ENCODE measurements at regions not wholly inside any gene's neighbourhood (a gene's known extent, or its start where the extent isn't known, plus 50 kb on each side); places are given as distances from the start of the nearest gene placed in this dataset.

DNA sequence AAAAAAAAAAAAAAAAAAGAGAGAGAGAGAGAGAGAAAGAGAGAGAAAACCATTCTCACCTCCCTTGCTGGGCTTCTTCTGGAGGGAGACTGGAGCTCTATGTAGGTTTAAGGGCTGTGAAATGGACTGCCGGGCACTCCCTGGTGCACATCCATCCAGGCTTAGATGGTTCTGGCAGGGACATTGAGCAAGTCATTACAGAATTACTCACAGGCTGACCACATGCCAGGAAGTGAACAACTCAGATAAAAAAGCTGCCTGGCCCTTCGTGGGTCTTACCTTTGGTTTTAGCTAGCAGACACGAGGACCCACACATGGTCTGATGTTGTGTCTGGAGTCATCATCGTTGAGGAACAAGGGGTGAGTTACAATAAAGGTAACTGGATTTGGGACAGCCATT, 847.4 kb upstream of the EEF2KMT start:
- intact Hi-C loops (cut with micrococcal nuclease), result no loop called here
- H3K27ac ChIP-seq (ENCODE audit: low read depth, low read length), result no peak overlapping the region
- no peak overlapping the region for H2AFZ ChIP-seq (ENCODE audit: low read depth, low read length, poor library complexity, severe bottlenecking)
- no peak overlapping the region for H3K9ac ChIP-seq (ENCODE audit: low read length)
- no peaks in the 10 kb centered on the region for H3K9me2 ChIP-seq (ENCODE audit: insufficient read depth)
- ChIA-PET POLR2A (no interaction called here), CTCF (no interaction called here), RAD21 (ENCODE audit: low non-redundant PET in 1 of 2, low total read pairs in 2 of 2, uncharacterized antibody in 2 of 2, unreplicated experiment in 2 of 2) (no interaction called here)
- no peak overlapping the region for H3K4me2 ChIP-seq (ENCODE audit: low read length)
- no peaks in the 10 kb centered on the region for H4K20me1 ChIP-seq (ENCODE audit: insufficient read depth)
- no peaks in the 10 kb centered on the region for H3K4me1 ChIP-seq (ENCODE audit: control insufficient read depth in 1 of 2, insufficient read depth in 2 of 2, low read length in 2 of 2)
- BruUV-seq (replicated peaks), result no TSS peak
- DNase-seq (ENCODE audit: low read depth, low spot score), result no peak
- H3K9me3 ChIP-seq (ENCODE audit: control insufficient read depth in 1 of 2, insufficient read depth in 1 of 2, low read depth in 1 of 2, low read length in 2 of 2), result peaks cover 3 to 26% of the 10 kb centered on the region in 2 experiments; a peak in 2 of 4 replicates
- ATAC-seq, result no peak
- no peaks in the 10 kb centered on the region for H3K27me3 ChIP-seq (ENCODE audit: insufficient read depth, low read length)
- no peak for TF ChIP-seq SP1 (IDR thresholded peaks at IDR 0.05; ENCODE audit: low read depth)
- no peak for TF ChIP-seq CBX3 (IDR thresholded peaks at IDR 0.05; ENCODE audit: low read depth)
- TF ChIP-seq RAD21 (IDR thresholded peaks at IDR 0.05; ENCODE audit: low read depth), result no peak
- TF ChIP-seq ELF1 (IDR thresholded peaks at IDR 0.05; ENCODE audit: borderline replicate concordance, low read depth), result no peak
- TF ChIP-seq ZNF274 (IDR thresholded peaks at IDR 0.05; ENCODE audit: low read depth, low read length), result no peak
- TF ChIP-seq FOSL1 (IDR thresholded peaks at IDR 0.05; ENCODE audit: low read depth), result no peak
- no peak for TF ChIP-seq EZH2 (IDR thresholded peaks at IDR 0.05)
- no peak for TF ChIP-seq CEBPB (IDR thresholded peaks at IDR 0.05; ENCODE audit: low read depth)
- no peak overlapping the region for H3K4me3 ChIP-seq (replicated peaks in 1 of 2; ENCODE audit: low read depth in 1 of 2, low read length in 2 of 2)
- H3K79me2 ChIP-seq (ENCODE audit: insufficient read depth, low read length), result no peaks in the 10 kb centered on the region
- no peaks in the 10 kb centered on the region for H3K36me3 ChIP-seq (ENCODE audit: control insufficient read depth in 1 of 2, insufficient read depth in 2 of 2, low read length in 2 of 2)

DNA sequence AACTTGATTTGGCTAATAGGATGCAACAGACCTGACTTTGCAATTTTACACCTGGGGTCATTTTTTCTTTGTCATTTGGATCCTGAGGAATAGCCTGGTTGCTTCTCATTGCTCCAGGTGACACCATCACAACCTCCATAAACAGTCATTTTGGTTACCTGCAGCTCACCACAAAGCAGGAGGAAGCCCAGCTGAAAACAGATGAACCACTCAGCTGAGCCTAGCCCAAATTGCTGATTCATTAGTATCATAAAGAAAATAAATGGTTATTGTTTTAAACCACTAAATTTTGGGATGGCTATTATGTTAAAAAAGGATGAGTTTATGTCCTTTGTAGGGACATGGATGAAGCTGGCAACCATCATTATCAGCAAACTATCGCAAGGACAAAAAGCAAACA, 841.0 kb upstream of the EEF2KMT start:
- intact Hi-C loops (cut with micrococcal nuclease), result no loop called here
- Histone ChIP-seq H3K4me2 (ENCODE audit: low read length) (no peak overlapping the region), H3K9ac (ENCODE audit: low read length) (no peak overlapping the region), H3K9me2 (ENCODE audit: insufficient read depth) (no peaks in the 10 kb centered on the region), H3K9me3 (ENCODE audit: control insufficient read depth in 1 of 2, insufficient read depth in 1 of 2, low read depth in 1 of 2, low read length in 2 of 2) (peaks cover 3 to 19% of the 10 kb centered on the region in 2 experiments; a peak in 2 of 4 replicates), H4K20me1 (ENCODE audit: insufficient read depth) (no peaks in the 10 kb centered on the region), H3K36me3 (ENCODE audit: control insufficient read depth in 1 of 2, insufficient read depth in 2 of 2, low read length in 2 of 2) (no peaks in the 10 kb centered on the region), H2AFZ (ENCODE audit: low read depth, low read length, poor library complexity, severe bottlenecking) (no peak overlapping the region), H3K4me1 (ENCODE audit: control insufficient read depth in 1 of 2, insufficient read depth in 2 of 2, low read length in 2 of 2) (no peaks in the 10 kb centered on the region), H3K79me2 (ENCODE audit: insufficient read depth, low read length) (no peaks in the 10 kb centered on the region), H3K27me3 (ENCODE audit: insufficient read depth, low read length) (no peaks in the 10 kb centered on the region), H3K4me3 (replicated peaks in 1 of 2; ENCODE audit: low read depth in 1 of 2, low read length in 2 of 2) (no peak overlapping the region), H3K27ac (ENCODE audit: low read depth, low read length) (no peak overlapping the region)
- ChIA-PET POLR2A (no interaction called here), CTCF (no interaction called here), RAD21 (ENCODE audit: low non-redundant PET in 1 of 2, low total read pairs in 2 of 2, uncharacterized antibody in 2 of 2, unreplicated experiment in 2 of 2) (no interaction called here)
- BruUV-seq (replicated peaks), result no TSS peak
- ATAC-seq, result no peak
- DNase-seq (ENCODE audit: low read depth, low spot score), result no peak
- TF ChIP-seq ZFX (IDR thresholded peaks at IDR 0.05), result no peak
- no peak for TF ChIP-seq EGR1 (IDR thresholded peaks at IDR 0.05; ENCODE audit: low read depth)
- no peak for TF ChIP-seq TCF7L2 (IDR thresholded peaks at IDR 0.05; ENCODE audit: borderline replicate concordance, extremely low read depth, insufficient read depth, insufficient read length)
- TF ChIP-seq JUND (IDR thresholded peaks at IDR 0.05), result no peak
- no peak for TF ChIP-seq ELF1 (IDR thresholded peaks at IDR 0.05; ENCODE audit: borderline replicate concordance, low read depth)
